BJ (cell line): ENCODE measurements at regions not wholly inside any gene's neighbourhood (a gene's known extent, or its start where the extent isn't known, plus 50 kb on each side); places are given as distances from the start of the nearest gene placed in this dataset.

Source experiments
- CTCF ChIA-PET: fragments of 350-600 bp; formaldehyde crosslinking; extraction: SDS; loops from one replicate; lab custom pipeline; 2021; ENCODE audit warnings: antibody characterized with exemption, inconsistent platforms; lab: Yijun Ruan, JAX
- POLR2A ChIA-PET: fragments of 300-600 bp; sonication (Branson Sonifier 250); formaldehyde crosslinking; extraction: SDS; loops from one replicate; lab custom pipeline; 2021; ENCODE audit warnings: antibody characterized with exemption; lab: Charles Lee
- DNase-seq: peaks from one replicate; pipeline ENCODE4 v3.0.0-alpha.2; 2011; ENCODE audit warnings: low read depth
- H3K27me3 ChIP-seq: 2 replicates; pipeline ENCODE4 v1.6.0; 2011; ENCODE audit warnings: low read length; ENCODE audit not compliant: control insufficient read depth, insufficient read depth
- H3K36me3 ChIP-seq: 2 replicates; pipeline ENCODE4 v1.5.1; 2011; ENCODE audit warnings: low read length; ENCODE audit not compliant: control insufficient read depth, insufficient read depth
- H3K4me3 ChIP-seq: 2 replicates; pipeline ENCODE4 v1.5.1; 2011; ENCODE audit warnings: low read depth, mild to moderate bottlenecking, control low read depth, low read length
- TF ChIP-seq, protein P1 (sequence below): IDR thresholded peaks from 2 replicates; pipeline ENCODE4 v1.5.1; 2011; ENCODE audit warnings: low read depth, mild to moderate bottlenecking, control low read depth, inconsistent platforms, low read length, moderate library complexity; ENCODE audit not compliant: insufficient read depth

DNA sequence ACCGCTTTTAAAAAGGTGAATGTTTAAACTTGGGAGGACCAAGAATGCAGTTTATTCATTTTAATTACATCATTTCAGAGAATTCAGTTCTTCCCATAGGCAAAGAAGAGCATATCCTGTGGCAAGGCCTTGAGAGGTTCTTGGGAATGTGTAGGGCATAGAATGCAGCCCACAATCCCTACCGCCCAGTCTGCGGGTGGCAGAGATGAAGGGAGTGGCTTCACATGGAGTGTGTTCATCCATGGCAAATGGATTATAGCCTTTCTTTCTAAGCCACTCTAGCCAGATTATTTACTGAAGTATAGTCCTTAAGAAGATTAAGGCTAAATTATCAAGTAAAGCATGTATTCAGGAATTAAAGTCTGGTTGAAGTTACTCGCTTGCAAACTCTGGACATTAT, 97.4 kb downstream of the TSPAN8 start:
- Histone ChIP-seq H3K4me3 (no peak overlapping the region), H3K27me3 (no peaks in the 10 kb centered on the region), H3K36me3 (no peaks in the 10 kb centered on the region)
- POLR2A ChIA-PET, result no interaction called here
- DNase-seq, result no peak
- CTCF ChIA-PET, result no interaction called here
- TF ChIP-seq, protein P1, sequence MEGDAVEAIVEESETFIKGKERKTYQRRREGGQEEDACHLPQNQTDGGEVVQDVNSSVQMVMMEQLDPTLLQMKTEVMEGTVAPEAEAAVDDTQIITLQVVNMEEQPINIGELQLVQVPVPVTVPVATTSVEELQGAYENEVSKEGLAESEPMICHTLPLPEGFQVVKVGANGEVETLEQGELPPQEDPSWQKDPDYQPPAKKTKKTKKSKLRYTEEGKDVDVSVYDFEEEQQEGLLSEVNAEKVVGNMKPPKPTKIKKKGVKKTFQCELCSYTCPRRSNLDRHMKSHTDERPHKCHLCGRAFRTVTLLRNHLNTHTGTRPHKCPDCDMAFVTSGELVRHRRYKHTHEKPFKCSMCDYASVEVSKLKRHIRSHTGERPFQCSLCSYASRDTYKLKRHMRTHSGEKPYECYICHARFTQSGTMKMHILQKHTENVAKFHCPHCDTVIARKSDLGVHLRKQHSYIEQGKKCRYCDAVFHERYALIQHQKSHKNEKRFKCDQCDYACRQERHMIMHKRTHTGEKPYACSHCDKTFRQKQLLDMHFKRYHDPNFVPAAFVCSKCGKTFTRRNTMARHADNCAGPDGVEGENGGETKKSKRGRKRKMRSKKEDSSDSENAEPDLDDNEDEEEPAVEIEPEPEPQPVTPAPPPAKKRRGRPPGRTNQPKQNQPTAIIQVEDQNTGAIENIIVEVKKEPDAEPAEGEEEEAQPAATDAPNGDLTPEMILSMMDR, result no peak

DNA sequence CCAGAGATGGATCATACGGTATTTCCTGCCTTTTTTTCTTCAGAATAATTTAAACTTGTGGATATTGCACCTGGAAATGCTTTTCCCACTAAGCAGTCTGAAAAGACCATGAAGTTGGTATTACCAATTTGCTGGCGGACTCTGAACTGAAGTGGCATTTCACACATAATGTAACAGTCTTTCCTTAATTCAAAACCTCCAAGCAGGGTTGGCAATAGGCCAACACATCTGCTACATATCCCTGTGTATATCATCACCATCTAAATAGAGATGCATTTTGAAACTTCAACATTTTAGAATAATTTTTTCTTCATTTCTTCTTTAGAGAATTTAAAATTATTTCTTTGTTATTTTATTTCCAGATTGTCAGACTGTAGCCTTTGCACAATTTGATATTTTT, 100.5 kb downstream of the TSPAN8 start:
- no peak for DNase-seq
- TF ChIP-seq, protein P1, result no peak
- Histone ChIP-seq H3K4me3 (no peak overlapping the region), H3K36me3 (no peaks in the 10 kb centered on the region), H3K27me3 (no peaks in the 10 kb centered on the region)
- ChIA-PET CTCF (no interaction called here), POLR2A (no interaction called here)

DNA sequence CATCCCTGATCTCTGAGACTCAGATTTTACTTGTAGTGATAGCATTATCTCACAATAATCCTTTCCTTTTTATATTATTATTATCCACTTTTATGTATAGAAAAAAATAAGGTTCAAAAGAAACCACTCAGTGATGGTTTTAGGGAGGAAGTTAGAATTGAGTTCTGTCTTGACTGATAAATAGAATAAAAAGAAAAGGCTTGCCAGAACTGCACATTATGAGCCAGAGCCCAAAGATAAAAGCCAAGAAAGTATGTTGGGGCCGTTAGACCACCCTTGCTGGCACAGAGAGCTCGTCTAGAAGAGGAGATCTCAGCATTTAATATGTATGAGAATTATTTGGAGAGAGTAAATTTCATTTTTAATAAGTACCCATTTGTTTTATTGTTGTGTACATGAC, 103.2 kb downstream of the TSPAN8 start:
- Histone ChIP-seq H3K4me3 (no peak overlapping the region), H3K27me3 (no peaks in the 10 kb centered on the region), H3K36me3 (no peaks in the 10 kb centered on the region)
- DNase-seq, result no peak
- TF ChIP-seq, protein P1, result no peak
- ChIA-PET CTCF (no interaction called here), POLR2A (no interaction called here)

DNA sequence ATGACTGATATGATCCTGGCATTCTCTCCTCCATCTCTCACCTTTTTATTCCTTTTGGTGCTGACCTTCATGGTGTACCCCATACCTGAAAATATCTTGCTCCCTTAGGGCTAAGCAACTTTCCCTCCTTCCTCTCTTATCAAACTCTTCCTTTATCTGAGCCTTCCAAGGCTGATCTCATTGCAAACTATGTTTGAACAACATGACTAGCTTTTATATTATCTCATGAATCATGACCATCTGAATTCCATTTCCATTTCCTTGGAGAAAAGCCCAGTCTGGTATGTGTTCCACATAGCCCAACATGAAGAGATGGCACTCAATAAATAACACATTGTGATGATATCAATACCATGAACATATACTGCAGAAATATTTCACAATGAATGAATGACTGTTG, 111.6 kb downstream of the TSPAN8 start:
- ChIA-PET CTCF (no interaction called here), POLR2A (no interaction called here)
- H3K36me3 ChIP-seq, result no peaks in the 10 kb centered on the region
- no peaks in the 10 kb centered on the region for H3K27me3 ChIP-seq
- no peak for DNase-seq
- H3K4me3 ChIP-seq, result no peak overlapping the region
- TF ChIP-seq, protein P1, result no peak

DNA sequence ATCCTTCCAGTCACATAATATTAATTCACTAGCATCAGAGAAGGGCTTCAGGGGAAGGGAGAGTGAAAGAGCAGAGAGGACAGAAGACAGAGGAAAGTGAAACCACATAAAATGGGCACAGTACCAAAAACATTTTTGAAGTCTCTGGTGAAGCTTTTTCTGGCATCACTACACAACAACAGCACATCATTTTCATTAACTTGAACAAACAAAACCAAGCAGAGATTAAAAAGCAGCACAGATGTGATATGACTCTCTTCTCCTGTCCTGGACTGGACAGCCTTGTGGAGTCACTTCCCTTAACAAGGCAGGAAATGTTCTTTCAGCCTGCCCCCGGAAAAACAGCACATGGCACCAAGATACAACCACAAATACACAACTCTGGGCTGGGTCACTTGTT, 112.0 kb downstream of the TSPAN8 start:
- Histone ChIP-seq H3K27me3 (no peaks in the 10 kb centered on the region), H3K36me3 (no peaks in the 10 kb centered on the region), H3K4me3 (no peak overlapping the region)
- POLR2A ChIA-PET, result no interaction called here
- CTCF ChIA-PET, result no interaction called here
- no peak for DNase-seq
- TF ChIP-seq, protein P1, result no peak
